Naive thymus-derived CD8-positive, alpha-beta T cell (primary cell): ENCODE measurements at regions not wholly inside any gene's neighbourhood (a gene's known extent, or its start where the extent isn't known, plus 50 kb on each side); places are given as distances from the start of the nearest gene placed in this dataset.

Experiments
- ATAC-seq, 2 donors: fragments of 150-1000 bp; cut with Tn5 transposase in 1 of 2; sonication (Bioruptor Pico), chemical (Tn5 transposase) in 1 of 2; 1 replicate in 1 of 2; 2 replicates in 1 of 2; pipeline ENCODE4 v1.10.0; 2021; ENCODE audit warnings: mild to moderate bottlenecking in 2 of 2, moderate library complexity in 2 of 2
- POLR2A ChIA-PET: fragments of 350-600 bp; sonication (Branson Sonifier 250); formaldehyde crosslinking; loops from one replicate; lab custom pipeline; 2021; ENCODE audit warnings: antibody characterized with exemption; lab: Charles Lee
- DNase-seq, 10 donors: peaks; one replicate each; pipeline versions ENCODE4 v3.0.0 to v3.0.0-alpha.2; 2020 to 2022
- H3K27ac Mint-ChIP-seq, 10 donors: one replicate each; pipeline ENCODE4 v1.8.0; 2020 to 2022; ENCODE audit warnings: mild to moderate bottlenecking in 10 of 10, mixed read lengths in 10 of 10, moderate library complexity in 4 of 10, inconsistent platforms in 1 of 10
- H3K27me3 Mint-ChIP-seq, 5 donors: one replicate each; pipeline ENCODE4 v1.8.0; 2021 to 2022; ENCODE audit warnings: mixed read lengths in 5 of 5
- H3K36me3 Mint-ChIP-seq, 3 donors: one replicate each; pipeline ENCODE4 v1.8.0; 2020 to 2022; ENCODE audit warnings: mixed read lengths in 3 of 3, mild to moderate bottlenecking in 2 of 3, inconsistent platforms in 1 of 3
- H3K4me1 Mint-ChIP-seq, 4 donors: one replicate each; pipeline ENCODE4 v1.8.0; 2021 to 2022; ENCODE audit warnings: mixed read lengths in 4 of 4
- H3K4me3 Mint-ChIP-seq, 10 donors: one replicate each; pipeline ENCODE4 v1.8.0; 2020 to 2022; ENCODE audit warnings: mild to moderate bottlenecking in 10 of 10, mixed read lengths in 10 of 10, moderate library complexity in 6 of 10, inconsistent platforms in 1 of 10
- H3K9me3 Mint-ChIP-seq, 9 donors: one replicate each; pipeline ENCODE4 v1.8.0; 2020 to 2022; ENCODE audit warnings: mixed read lengths in 9 of 9, mild to moderate bottlenecking in 3 of 9, inconsistent platforms in 1 of 9, moderate library complexity in 1 of 9

DNA sequence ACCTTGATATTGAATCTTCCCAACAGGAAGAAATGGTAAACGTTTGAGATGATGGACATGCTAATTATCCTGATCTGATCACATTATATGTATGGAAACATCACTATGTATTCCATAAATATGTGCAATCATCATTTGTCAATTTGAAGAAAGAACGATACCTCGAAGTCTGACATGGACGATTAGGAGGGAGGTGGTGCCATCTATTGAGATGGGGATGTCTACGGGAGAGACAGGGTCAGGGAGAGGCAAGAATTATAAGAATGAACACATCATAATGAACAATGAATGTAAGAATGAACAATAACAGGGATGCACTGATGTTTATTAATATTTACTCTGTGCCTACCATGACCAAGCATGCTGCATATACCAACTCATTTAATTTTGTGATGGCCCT, 93.7 kb upstream of the SOD3 start:
- POLR2A ChIA-PET: no interaction called here
- Mint-ChIP-seq H3K4me1 (no peaks in the 10 kb centered on the region), H3K4me3 (no peak overlapping the region), H3K27ac (no peak overlapping the region), H3K27me3 (peaks cover 4 to 25% (median 5%) of the 10 kb centered on the region in 5 donors), H3K36me3 (no peaks in the 10 kb centered on the region), H3K9me3 (peaks cover 0 to 3% (median 0%) of the 10 kb centered on the region in 9 donors)
- DNase-seq: no peak
- ATAC-seq: no peak

- H3K36me3 Mint-ChIP-seq: no peaks in the 10 kb centered on the region
- DNase-seq (no peak), ATAC-seq (no peak)
- peaks cover 4 to 25% (median 4%) of the 10 kb centered on the region in 5 donors for H3K27me3 Mint-ChIP-seq
- no peak overlapping the region for H3K4me3 Mint-ChIP-seq
- H3K9me3 Mint-ChIP-seq: peaks cover 0 to 7% (median 3%) of the 10 kb centered on the region in 9 donors
- H3K4me1 Mint-ChIP-seq: no peaks in the 10 kb centered on the region
- H3K27ac Mint-ChIP-seq: no peak overlapping the region
- POLR2A ChIA-PET: no interaction called here
These were observed 93.1 kb upstream of the SOD3 start for GRCh38 chr4:24702281-24702680.

- Mint-ChIP-seq H3K27me3 (peaks cover 3 to 25% (median 4%) of the 10 kb centered on the region in 5 donors), H3K27ac (no peak overlapping the region), H3K9me3 (peaks cover 0 to 11% (median 3%) of the 10 kb centered on the region in 9 donors), H3K4me1 (no peaks in the 10 kb centered on the region), H3K36me3 (no peaks in the 10 kb centered on the region), H3K4me3 (no peak overlapping the region)
- DNase-seq (no peak), ATAC-seq (no peak)
- POLR2A ChIA-PET: no interaction called here
These were observed 92.1 kb upstream of the SOD3 start for GRCh38 chr4:24703298-24703697.

DNA sequence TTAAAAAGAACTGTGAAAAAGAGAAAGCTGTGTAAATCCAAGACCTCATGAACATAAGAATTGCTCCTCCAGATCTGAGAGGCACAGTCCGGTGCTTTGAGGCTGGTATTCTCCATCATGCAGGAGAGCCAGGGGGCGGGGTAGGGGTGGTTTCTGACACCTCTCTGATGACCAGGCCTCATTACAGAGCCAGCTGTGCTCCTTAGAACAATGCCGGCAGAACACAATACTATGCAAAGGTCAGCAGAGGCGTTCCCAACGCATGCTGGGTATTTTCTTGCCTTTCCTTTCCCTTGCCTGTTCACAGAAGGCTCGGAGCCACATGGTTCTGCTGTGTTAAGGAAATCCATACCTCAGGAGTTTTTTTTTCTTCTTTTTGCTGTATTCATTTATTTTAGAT, 91.2 kb upstream of the SOD3 start:
- ATAC-seq (no peak), DNase-seq (no peak)
- Mint-ChIP-seq H3K4me3 (no peak overlapping the region), H3K9me3 (peaks cover 0 to 18% (median 11%) of the 10 kb centered on the region in 9 donors), H3K36me3 (peaks cover 0 to 7% (median 0%) of the 10 kb centered on the region in 3 donors), H3K4me1 (no peaks in the 10 kb centered on the region), H3K27ac (no peak overlapping the region), H3K27me3 (peaks cover 3 to 25% (median 6%) of the 10 kb centered on the region in 5 donors)
- POLR2A ChIA-PET: no interaction called here

DNA sequence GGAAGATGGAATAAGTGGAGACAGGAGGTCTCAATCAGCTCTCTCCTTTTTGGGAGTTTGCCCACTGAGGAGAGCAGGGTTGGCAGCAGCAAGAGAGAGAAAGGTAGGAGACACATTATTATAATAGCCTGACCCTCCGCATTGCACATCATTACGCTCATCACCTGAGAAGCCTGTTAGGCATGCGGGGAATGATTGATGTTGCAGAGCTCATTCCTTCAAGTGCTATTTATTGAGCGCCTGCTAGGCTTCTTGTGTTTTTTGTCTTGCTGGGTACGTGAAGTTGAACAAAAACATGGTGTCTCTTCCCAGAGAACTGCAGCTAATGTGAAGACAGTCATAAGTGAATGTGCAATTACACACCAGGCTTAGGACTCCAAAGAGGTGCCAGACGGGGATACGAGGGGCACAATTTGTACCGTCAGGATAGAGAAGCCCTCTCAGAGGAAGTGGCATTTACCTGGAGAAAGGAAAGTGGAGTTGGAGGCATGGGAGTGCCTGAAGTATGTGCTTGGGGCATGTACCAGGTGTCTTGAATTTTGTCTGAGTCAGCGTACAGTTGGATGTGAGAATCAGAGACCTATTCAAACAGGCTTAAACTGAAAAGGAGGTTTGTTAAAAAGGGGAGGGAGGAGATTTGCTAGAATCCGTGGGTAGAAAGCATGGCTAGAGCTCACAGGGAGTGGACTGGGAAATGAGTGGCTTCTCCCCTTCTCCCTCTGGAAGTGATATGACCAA, 90.2 kb upstream of the SOD3 start:
- Mint-ChIP-seq H3K9me3 (peaks cover 0 to 19% (median 11%) of the 10 kb centered on the region in 9 donors), H3K4me1 (no peaks in the 10 kb centered on the region), H3K27ac (no peak overlapping the region), H3K4me3 (no peak overlapping the region), H3K27me3 (peaks cover 2 to 18% (median 4%) of the 10 kb centered on the region in 5 donors), H3K36me3 (peaks cover 0 to 7% (median 0%) of the 10 kb centered on the region in 3 donors)
- POLR2A ChIA-PET: no interaction called here
- ATAC-seq (no peak), DNase-seq (no peak)

DNA sequence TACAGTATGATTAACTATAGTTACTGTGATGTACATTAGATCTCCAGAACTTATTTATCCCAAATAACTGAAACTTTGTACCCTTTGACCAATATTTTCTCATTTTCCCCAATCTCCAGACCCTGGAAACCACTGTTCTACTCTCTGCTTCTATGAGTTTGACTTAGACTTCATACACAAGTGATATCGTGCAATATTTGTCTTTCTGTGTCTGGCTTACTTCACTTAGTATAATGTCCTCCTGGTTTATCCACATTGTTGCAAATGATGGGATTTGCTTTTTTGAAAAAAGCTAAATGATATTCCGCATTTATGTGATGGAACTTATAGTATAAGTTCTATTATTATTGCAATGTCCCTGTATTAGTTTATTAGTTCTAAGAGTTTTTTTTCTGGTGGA, 81.8 kb upstream of the SOD3 start:
- Mint-ChIP-seq H3K27ac (no peak overlapping the region), H3K36me3 (peaks cover 0 to 27% (median 0%) of the 10 kb centered on the region in 3 donors), H3K4me1 (no peaks in the 10 kb centered on the region), H3K27me3 (peaks cover 0 to 7% (median 2%) of the 10 kb centered on the region in 5 donors), H3K9me3 (peaks cover 15 to 55% (median 31%) of the 10 kb centered on the region in 9 donors), H3K4me3 (no peak overlapping the region)
- DNase-seq (no peak), ATAC-seq (no peak)
- POLR2A ChIA-PET: no interaction called here

DNA sequence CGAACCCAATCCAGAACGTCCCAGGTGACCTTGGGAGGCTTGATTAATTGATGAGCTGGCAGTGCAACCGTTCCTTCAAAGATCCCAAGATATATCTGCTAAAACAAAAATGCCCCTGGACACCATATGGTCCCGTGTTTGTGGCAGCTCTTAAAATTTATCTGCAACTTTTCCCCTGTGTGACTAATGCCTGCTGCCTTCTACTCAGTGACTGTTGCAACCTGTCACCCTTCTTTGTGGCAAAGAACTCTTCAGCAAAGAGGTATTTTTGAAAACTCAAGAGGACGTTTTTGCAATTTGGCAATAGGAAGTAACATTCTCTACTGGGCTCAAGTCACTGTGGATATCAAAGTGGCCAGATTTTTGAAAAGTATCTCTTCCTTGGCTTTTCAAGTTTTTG, 75.8 kb upstream of the SOD3 start:
- peaks cover 0 to 8% (median 0%) of the 10 kb centered on the region in 3 donors for H3K36me3 Mint-ChIP-seq
- DNase-seq (no peak), ATAC-seq (no peak)
- H3K27ac Mint-ChIP-seq: no peak overlapping the region
- no peaks in the 10 kb centered on the region for H3K4me1 Mint-ChIP-seq
- no peak overlapping the region for H3K4me3 Mint-ChIP-seq
- peaks cover 0 to 6% (median 2%) of the 10 kb centered on the region in 5 donors for H3K27me3 Mint-ChIP-seq
- peaks cover 8 to 29% (median 14%) of the 10 kb centered on the region in 9 donors for H3K9me3 Mint-ChIP-seq
- POLR2A ChIA-PET: no interaction called here

GRCh38 chr4:24720436-24720835, 74.9 kb upstream of the SOD3 start:
- Mint-ChIP-seq H3K4me1 (no peaks in the 10 kb centered on the region), H3K27me3 (peaks cover 2 to 8% (median 4%) of the 10 kb centered on the region in 5 donors), H3K9me3 (peaks cover 3 to 21% (median 8%) of the 10 kb centered on the region in 9 donors), H3K36me3 (peaks cover 0 to 4% (median 0%) of the 10 kb centered on the region in 3 donors), H3K4me3 (no peak overlapping the region), H3K27ac (no peak overlapping the region)
- POLR2A ChIA-PET: no interaction called here
- ATAC-seq (no peak), DNase-seq (no peak)

GRCh38 chr4:24720979-24721378, 74.4 kb upstream of the SOD3 start:
- Mint-ChIP-seq H3K9me3 (peaks cover 0 to 16% (median 4%) of the 10 kb centered on the region in 9 donors), H3K4me1 (no peaks in the 10 kb centered on the region), H3K27ac (no peak overlapping the region), H3K36me3 (no peaks in the 10 kb centered on the region), H3K27me3 (peaks cover 2 to 12% (median 4%) of the 10 kb centered on the region in 5 donors), H3K4me3 (no peak overlapping the region)
- ATAC-seq: no peak
- DNase-seq: no peak
- POLR2A ChIA-PET: no interaction called here

- DNase-seq (no peak), ATAC-seq (no peak)
These were observed 73.3 kb upstream of the SOD3 start for GRCh38 chr4:24722026-24722568.

GRCh38 chr4:24727390-24728224, 67.8 kb upstream of the SOD3 start:
- Mint-ChIP-seq H3K27me3 (peaks cover 3 to 16% (median 6%) of the 10 kb centered on the region in 5 donors), H3K27ac (no peak overlapping the region), H3K9me3 (peaks cover 0 to 2% (median 0%) of the 10 kb centered on the region in 9 donors), H3K4me3 (no peak overlapping the region), H3K4me1 (no peaks in the 10 kb centered on the region), H3K36me3 (no peaks in the 10 kb centered on the region)
- POLR2A ChIA-PET: no interaction called here
- ATAC-seq: no peak
- DNase-seq: no peak

More at GRCh38 chr4:24722026-24722568, 73.3 kb upstream of the SOD3 start:
- no peaks in the 10 kb centered on the region for H3K36me3 Mint-ChIP-seq
- H3K27me3 Mint-ChIP-seq: peaks cover 2 to 12% (median 4%) of the 10 kb centered on the region in 5 donors
- no peak overlapping the region for H3K27ac Mint-ChIP-seq
- H3K4me1 Mint-ChIP-seq: no peaks in the 10 kb centered on the region
- no peak overlapping the region for H3K4me3 Mint-ChIP-seq
- H3K9me3 Mint-ChIP-seq: peaks cover 0 to 5% (median 0%) of the 10 kb centered on the region in 9 donors
- POLR2A ChIA-PET: no interaction called here

GRCh38 chr4:24729119-24729730, 66.1 kb upstream of the SOD3 start:
- Mint-ChIP-seq H3K27me3 (peaks cover 3 to 18% (median 5%) of the 10 kb centered on the region in 5 donors), H3K36me3 (no peaks in the 10 kb centered on the region), H3K4me1 (peaks cover 0 to 2% (median 0%) of the 10 kb centered on the region in 4 donors), H3K27ac (no peak overlapping the region), H3K9me3 (peaks cover 0 to 6% (median 0%) of the 10 kb centered on the region in 9 donors), H3K4me3 (no peak overlapping the region)
- no peak for ATAC-seq
- no peak for DNase-seq
- POLR2A ChIA-PET: no interaction called here
